Panc1 (cell line): ENCODE measurements at regions not wholly inside any gene's neighbourhood (a gene's known extent, or its start where the extent isn't known, plus 50 kb on each side); places are given as distances from the start of the nearest gene placed in this dataset.

ENCODE experiments used
- POLR2AphosphoS5 ChIP-seq: IDR thresholded peaks from 2 replicates; pipeline ENCODE4 v1.6.1; 2012; ENCODE audit warnings: mild to moderate bottlenecking, low read depth, low read length, moderate library complexity
- TCF7L2 ChIP-seq: IDR thresholded peaks from 2 replicates; pipeline ENCODE4 v1.6.1; 2011; ENCODE audit warnings: mild to moderate bottlenecking, low read depth, low read length, inconsistent platforms
- TF ChIP-seq, protein P1 (sequence below), 2 experiments: IDR thresholded peaks; 2 replicates each; pipeline ENCODE4 v1.6.1; 2011 to 2012; ENCODE audit warnings: low read depth in 2 of 2, control low read depth in 1 of 2, low read length in 1 of 2, mild to moderate bottlenecking in 1 of 2, moderate library complexity in 1 of 2; ENCODE audit not compliant: insufficient read depth in 1 of 2
- TF ChIP-seq, protein P2 (sequence below): fragments of 450-650 bp; IDR thresholded peaks from 2 replicates; pipeline ENCODE4 v1.5.1; 2017; ENCODE audit warnings: mild to moderate bottlenecking

DNA sequence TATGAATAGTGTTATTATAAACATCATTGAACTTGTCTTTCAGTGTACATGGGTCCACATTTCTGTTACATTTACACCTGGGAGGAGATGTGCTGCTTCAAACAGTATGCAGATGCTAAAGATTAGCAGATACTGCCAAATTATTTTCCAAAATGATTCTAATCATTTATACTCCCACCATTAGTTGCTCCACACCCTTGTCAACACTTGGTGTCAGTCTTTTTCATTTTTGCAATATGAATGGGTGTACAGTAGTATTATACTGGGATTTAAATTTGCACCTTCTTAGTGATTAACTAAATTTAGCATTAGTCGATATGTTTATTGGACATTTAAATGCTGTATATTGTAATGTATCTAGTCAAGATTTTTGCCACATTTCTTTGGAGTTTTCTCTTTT, 131.6 kb upstream of the GRID2 start:
- TF ChIP-seq, protein P1, sequence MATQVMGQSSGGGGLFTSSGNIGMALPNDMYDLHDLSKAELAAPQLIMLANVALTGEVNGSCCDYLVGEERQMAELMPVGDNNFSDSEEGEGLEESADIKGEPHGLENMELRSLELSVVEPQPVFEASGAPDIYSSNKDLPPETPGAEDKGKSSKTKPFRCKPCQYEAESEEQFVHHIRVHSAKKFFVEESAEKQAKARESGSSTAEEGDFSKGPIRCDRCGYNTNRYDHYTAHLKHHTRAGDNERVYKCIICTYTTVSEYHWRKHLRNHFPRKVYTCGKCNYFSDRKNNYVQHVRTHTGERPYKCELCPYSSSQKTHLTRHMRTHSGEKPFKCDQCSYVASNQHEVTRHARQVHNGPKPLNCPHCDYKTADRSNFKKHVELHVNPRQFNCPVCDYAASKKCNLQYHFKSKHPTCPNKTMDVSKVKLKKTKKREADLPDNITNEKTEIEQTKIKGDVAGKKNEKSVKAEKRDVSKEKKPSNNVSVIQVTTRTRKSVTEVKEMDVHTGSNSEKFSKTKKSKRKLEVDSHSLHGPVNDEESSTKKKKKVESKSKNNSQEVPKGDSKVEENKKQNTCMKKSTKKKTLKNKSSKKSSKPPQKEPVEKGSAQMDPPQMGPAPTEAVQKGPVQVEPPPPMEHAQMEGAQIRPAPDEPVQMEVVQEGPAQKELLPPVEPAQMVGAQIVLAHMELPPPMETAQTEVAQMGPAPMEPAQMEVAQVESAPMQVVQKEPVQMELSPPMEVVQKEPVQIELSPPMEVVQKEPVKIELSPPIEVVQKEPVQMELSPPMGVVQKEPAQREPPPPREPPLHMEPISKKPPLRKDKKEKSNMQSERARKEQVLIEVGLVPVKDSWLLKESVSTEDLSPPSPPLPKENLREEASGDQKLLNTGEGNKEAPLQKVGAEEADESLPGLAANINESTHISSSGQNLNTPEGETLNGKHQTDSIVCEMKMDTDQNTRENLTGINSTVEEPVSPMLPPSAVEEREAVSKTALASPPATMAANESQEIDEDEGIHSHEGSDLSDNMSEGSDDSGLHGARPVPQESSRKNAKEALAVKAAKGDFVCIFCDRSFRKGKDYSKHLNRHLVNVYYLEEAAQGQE (IDR thresholded peaks at IDR 0.05; ENCODE audit: insufficient read depth in 1 of 2, low read depth in 2 of 2, low read length in 1 of 2): no peak
- TF ChIP-seq, protein P2, sequence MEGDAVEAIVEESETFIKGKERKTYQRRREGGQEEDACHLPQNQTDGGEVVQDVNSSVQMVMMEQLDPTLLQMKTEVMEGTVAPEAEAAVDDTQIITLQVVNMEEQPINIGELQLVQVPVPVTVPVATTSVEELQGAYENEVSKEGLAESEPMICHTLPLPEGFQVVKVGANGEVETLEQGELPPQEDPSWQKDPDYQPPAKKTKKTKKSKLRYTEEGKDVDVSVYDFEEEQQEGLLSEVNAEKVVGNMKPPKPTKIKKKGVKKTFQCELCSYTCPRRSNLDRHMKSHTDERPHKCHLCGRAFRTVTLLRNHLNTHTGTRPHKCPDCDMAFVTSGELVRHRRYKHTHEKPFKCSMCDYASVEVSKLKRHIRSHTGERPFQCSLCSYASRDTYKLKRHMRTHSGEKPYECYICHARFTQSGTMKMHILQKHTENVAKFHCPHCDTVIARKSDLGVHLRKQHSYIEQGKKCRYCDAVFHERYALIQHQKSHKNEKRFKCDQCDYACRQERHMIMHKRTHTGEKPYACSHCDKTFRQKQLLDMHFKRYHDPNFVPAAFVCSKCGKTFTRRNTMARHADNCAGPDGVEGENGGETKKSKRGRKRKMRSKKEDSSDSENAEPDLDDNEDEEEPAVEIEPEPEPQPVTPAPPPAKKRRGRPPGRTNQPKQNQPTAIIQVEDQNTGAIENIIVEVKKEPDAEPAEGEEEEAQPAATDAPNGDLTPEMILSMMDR: no peak; the same call in 1 of the 2 replicates
- TF ChIP-seq TCF7L2: no peak
- no peak for TF ChIP-seq POLR2AphosphoS5
